ENCODE measurements at regions not wholly inside any gene's neighbourhood (a gene's known extent, or its start where the extent isn't known, plus 50 kb on each side); places are given as distances from the start of the nearest gene placed in this dataset.

- no peak overlapping the region for H4K5ac ChIP-seq (ENCODE audit: insufficient read length, low read depth, low read length)
- H2BK12ac ChIP-seq (ENCODE audit: insufficient read length, low read depth, low read length) = no peak overlapping the region
- no peak overlapping the region for H2BK5ac ChIP-seq (ENCODE audit: insufficient read length, low read length)
- H3K23ac ChIP-seq (ENCODE audit: insufficient read length, low read depth, low read length) = no peak overlapping the region
- peaks cover 6 to 9% of the 10 kb centered on the region in 2 experiments for H3K4me1 Mint-ChIP-seq
- no peak overlapping the region for H4K91ac ChIP-seq (ENCODE audit: insufficient read length, low read depth, low read length)
- H3K9me3 Mint-ChIP-seq = peaks cover 0 to 5% of the 10 kb centered on the region in 2 experiments; a peak in 2 of 5 replicates
- H4K20me1 ChIP-seq (ENCODE audit: control insufficient read depth, insufficient read depth, insufficient read length) = no peaks in the 10 kb centered on the region
- no peaks in the 10 kb centered on the region for H3K79me2 ChIP-seq (ENCODE audit: insufficient read depth, low read length)
- H3K18ac ChIP-seq (ENCODE audit: insufficient read length, low read depth, low read length) = no peak overlapping the region
- no peak overlapping the region for H2BK15ac ChIP-seq (ENCODE audit: low read depth, low read length)
- H2AFZ ChIP-seq (ENCODE audit: low read length) = no peak overlapping the region
- H3K4me2 ChIP-seq (ENCODE audit: insufficient read depth, insufficient read length, low read length) = no peak overlapping the region
- H3K27ac Mint-ChIP-seq = no peak overlapping the region
- no peak overlapping the region for H3K9ac ChIP-seq (ENCODE audit: extremely low read depth, insufficient read length, low read length)
- H3K4me1 ChIP-seq (ENCODE audit: insufficient read depth, low read length) = no peaks in the 10 kb centered on the region
- H4K8ac ChIP-seq (replicated peaks; ENCODE audit: insufficient read length, low read depth, low read length) = no peak overlapping the region
- no peak overlapping the region for H3K4me3 Mint-ChIP-seq
- no peak overlapping the region for H3T11ph ChIP-seq (ENCODE audit: low read length)
- no peaks in the 10 kb centered on the region for H3K9me3 ChIP-seq (ENCODE audit: control insufficient read depth, low read depth, low read length)
- H2BK120ac ChIP-seq (ENCODE audit: low read depth, low read length, poor library complexity, severe bottlenecking) = no peak overlapping the region
- no peak overlapping the region for H3K56ac ChIP-seq (ENCODE audit: insufficient read length, low read depth, low read length)
- no peaks in the 10 kb centered on the region; a peak in 1 of 7 replicates for H3K36me3 Mint-ChIP-seq (ENCODE audit: insufficient read depth in 1 of 3, low read depth in 3 of 3)
- no peaks in the 10 kb centered on the region for H3K27me3 ChIP-seq (ENCODE audit: insufficient read depth, low read length)
- no peaks in the 10 kb centered on the region for H3K79me1 ChIP-seq (ENCODE audit: insufficient read depth, low read depth, low read length, poor library complexity, severe bottlenecking)
- no peak overlapping the region for H3K4ac ChIP-seq (ENCODE audit: low read depth, low read length)
- peaks cover 8% of the 10 kb centered on the region for H3K27me3 Mint-ChIP-seq (ENCODE audit: low read depth)
- no peak overlapping the region for H3K14ac ChIP-seq (ENCODE audit: insufficient read depth, low read length)
- H3K27ac ChIP-seq (ENCODE audit: insufficient read length, low read depth, low read length) = no peak overlapping the region
- no peak overlapping the region for H2BK20ac ChIP-seq (ENCODE audit: low read depth, low read length, poor library complexity, severe bottlenecking)
- TF ChIP-seq CTCF (conservative IDR thresholded peaks at IDR 0.05) = no peak
- H2AK5ac ChIP-seq (ENCODE audit: insufficient read length, low read length) = no peak overlapping the region
- WGBS (ENCODE audit: extremely low coverage, insufficient read length, low lambda C conversion rate) = no CpG with 5 or more reads among the region's 12 CpGs
- DNase-seq = no peak
- H3K23me2 ChIP-seq (ENCODE audit: insufficient read length, low read depth, low read length, poor library complexity, severe bottlenecking) = no peaks in the 10 kb centered on the region
Measured at GRCh38 chr6:206264-206663, 86.0 kb upstream of the DUSP22 start.
